VCaP (cell line): ENCODE measurements at regions not wholly inside any gene's neighbourhood (a gene's known extent, or its start where the extent isn't known, plus 50 kb on each side); places are given as distances from the start of the nearest gene placed in this dataset.

Source experiments
- H3K27ac ChIP-seq: fragments of 450-650 bp; 2 replicates; pipeline ENCODE4 v1.5.1; 2017
- CTCF ChIP-seq: fragments of 450-650 bp; conservative IDR thresholded peaks from 2 replicates; pipeline ENCODE4 v1.5.1; 2017; ENCODE audit warnings: mild to moderate bottlenecking, moderate library complexity

GRCh38 chr15:94747510-94747909 is 516.1 kb downstream of the MCTP2 start:
- TF ChIP-seq CTCF = no peak
- no peak overlapping the region for H3K27ac ChIP-seq

- TF ChIP-seq CTCF = no peak
- no peak overlapping the region for H3K27ac ChIP-seq
These were observed 518.7 kb downstream of the MCTP2 start for GRCh38 chr15:94749811-94750617.

GRCh38 chr15:94760348-94760747 is 529.0 kb downstream of the MCTP2 start:
- no peak for TF ChIP-seq CTCF

GRCh38 chr15:94761574-94761973 is 530.2 kb downstream of the MCTP2 start:
- no peak overlapping the region for H3K27ac ChIP-seq
- no peak for TF ChIP-seq CTCF

More at GRCh38 chr15:94760348-94760747, 529.0 kb downstream of the MCTP2 start:
- H3K27ac ChIP-seq = no peak overlapping the region

- TF ChIP-seq CTCF = no peak
These were observed 537.7 kb downstream of the MCTP2 start for GRCh38 chr15:94769089-94769488.

GRCh38 chr15:94770199-94770598 is 538.8 kb downstream of the MCTP2 start:
- no peak for TF ChIP-seq CTCF
- H3K27ac ChIP-seq = no peak overlapping the region; the same call in 1 of the 2 replicates

More at GRCh38 chr15:94769089-94769488, 537.7 kb downstream of the MCTP2 start:
- H3K27ac ChIP-seq = no peak overlapping the region

- TF ChIP-seq CTCF = no peak
- H3K27ac ChIP-seq = no peak overlapping the region
These were observed 545.7 kb downstream of the MCTP2 start for GRCh38 chr15:94777037-94777436.
